Testis (tissue), 2 donors: ENCODE measurements at regions not wholly inside any gene's neighbourhood (a gene's known extent, or its start where the extent isn't known, plus 50 kb on each side); places are given as distances from the start of the nearest gene placed in this dataset.

Experiments used
- POLR2A ChIP-seq: fragments of 450-650 bp; IDR thresholded peaks from one replicate; pipeline ENCODE4 v1.6.1; 2017; ENCODE audit warnings: antibody characterized with exemption, mild to moderate bottlenecking, moderate library complexity
- TF ChIP-seq, protein P1 (sequence below), 3 experiments: fragments of 450-650 bp in 2 of 3; fragments of 200-600 bp in 1 of 3; sonication (generic) in 1 of 3; IDR thresholded peaks; one replicate each; pipeline ENCODE4 v1.5.1; 2016 to 2019; ENCODE audit warnings: antibody characterized with exemption in 3 of 3, mild to moderate bottlenecking in 2 of 3, moderate library complexity in 1 of 3

- TF ChIP-seq POLR2A = no peak
- TF ChIP-seq, protein P1, sequence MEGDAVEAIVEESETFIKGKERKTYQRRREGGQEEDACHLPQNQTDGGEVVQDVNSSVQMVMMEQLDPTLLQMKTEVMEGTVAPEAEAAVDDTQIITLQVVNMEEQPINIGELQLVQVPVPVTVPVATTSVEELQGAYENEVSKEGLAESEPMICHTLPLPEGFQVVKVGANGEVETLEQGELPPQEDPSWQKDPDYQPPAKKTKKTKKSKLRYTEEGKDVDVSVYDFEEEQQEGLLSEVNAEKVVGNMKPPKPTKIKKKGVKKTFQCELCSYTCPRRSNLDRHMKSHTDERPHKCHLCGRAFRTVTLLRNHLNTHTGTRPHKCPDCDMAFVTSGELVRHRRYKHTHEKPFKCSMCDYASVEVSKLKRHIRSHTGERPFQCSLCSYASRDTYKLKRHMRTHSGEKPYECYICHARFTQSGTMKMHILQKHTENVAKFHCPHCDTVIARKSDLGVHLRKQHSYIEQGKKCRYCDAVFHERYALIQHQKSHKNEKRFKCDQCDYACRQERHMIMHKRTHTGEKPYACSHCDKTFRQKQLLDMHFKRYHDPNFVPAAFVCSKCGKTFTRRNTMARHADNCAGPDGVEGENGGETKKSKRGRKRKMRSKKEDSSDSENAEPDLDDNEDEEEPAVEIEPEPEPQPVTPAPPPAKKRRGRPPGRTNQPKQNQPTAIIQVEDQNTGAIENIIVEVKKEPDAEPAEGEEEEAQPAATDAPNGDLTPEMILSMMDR (IDR thresholded peaks at IDR 0.05) = no peak
Observed at GRCh38 chr4:17066236-17066635, 167.8 kb upstream of the LDB2 start.
